ENCODE measurements at regions not wholly inside any gene's neighbourhood (a gene's known extent, or its start where the extent isn't known, plus 50 kb on each side); places are given as distances from the start of the nearest gene placed in this dataset.

- TF ChIP-seq, protein P1, sequence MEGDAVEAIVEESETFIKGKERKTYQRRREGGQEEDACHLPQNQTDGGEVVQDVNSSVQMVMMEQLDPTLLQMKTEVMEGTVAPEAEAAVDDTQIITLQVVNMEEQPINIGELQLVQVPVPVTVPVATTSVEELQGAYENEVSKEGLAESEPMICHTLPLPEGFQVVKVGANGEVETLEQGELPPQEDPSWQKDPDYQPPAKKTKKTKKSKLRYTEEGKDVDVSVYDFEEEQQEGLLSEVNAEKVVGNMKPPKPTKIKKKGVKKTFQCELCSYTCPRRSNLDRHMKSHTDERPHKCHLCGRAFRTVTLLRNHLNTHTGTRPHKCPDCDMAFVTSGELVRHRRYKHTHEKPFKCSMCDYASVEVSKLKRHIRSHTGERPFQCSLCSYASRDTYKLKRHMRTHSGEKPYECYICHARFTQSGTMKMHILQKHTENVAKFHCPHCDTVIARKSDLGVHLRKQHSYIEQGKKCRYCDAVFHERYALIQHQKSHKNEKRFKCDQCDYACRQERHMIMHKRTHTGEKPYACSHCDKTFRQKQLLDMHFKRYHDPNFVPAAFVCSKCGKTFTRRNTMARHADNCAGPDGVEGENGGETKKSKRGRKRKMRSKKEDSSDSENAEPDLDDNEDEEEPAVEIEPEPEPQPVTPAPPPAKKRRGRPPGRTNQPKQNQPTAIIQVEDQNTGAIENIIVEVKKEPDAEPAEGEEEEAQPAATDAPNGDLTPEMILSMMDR (conservative IDR thresholded peaks at IDR 0.05; ENCODE audit: low read length), result no peak
- TF ChIP-seq EZH2phosphoT487 (IDR thresholded peaks at IDR 0.05; ENCODE audit: borderline replicate concordance, low read depth, low read length), result no peak
Measured at GRCh38 chr4:62170235-62170634, 970.1 kb downstream of the ADGRL3 start.

Data from OCI-LY7 (cell line).